ENCODE measurements at regions not wholly inside any gene's neighbourhood (a gene's known extent, or its start where the extent isn't known, plus 50 kb on each side); places are given as distances from the start of the nearest gene placed in this dataset.

- Histone ChIP-seq H3K4me3 (no peak overlapping the region), H3K9me3 (replicated peaks) (no peaks in the 10 kb centered on the region), H3K27me3 (replicated peaks) (no peaks in the 10 kb centered on the region), H3K4me1 (replicated peaks) (no peaks in the 10 kb centered on the region), H3K27ac (no peak overlapping the region), H3K36me3 (no peaks in the 10 kb centered on the region)
- DNase-seq (ENCODE audit: low read depth in 1 of 2, low spot score in 2 of 2) = no peak
Measured at GRCh38 chrX:7218321-7219152, 70.6 kb upstream of the PUDP start.

- Histone ChIP-seq H3K27me3 (replicated peaks) (no peaks in the 10 kb centered on the region), H3K9me3 (replicated peaks) (no peaks in the 10 kb centered on the region), H3K4me3 (no peak overlapping the region), H3K36me3 (no peaks in the 10 kb centered on the region), H3K4me1 (replicated peaks) (no peaks in the 10 kb centered on the region), H3K27ac (no peak overlapping the region)
- no peak for DNase-seq (ENCODE audit: low read depth in 1 of 2, low spot score in 2 of 2)
Measured at GRCh38 chrX:7216981-7217587, 69.1 kb upstream of the PUDP start.

GRCh38 chrX:7215842-7216241 lies 67.9 kb upstream of the PUDP start:
- Histone ChIP-seq H3K36me3 (no peaks in the 10 kb centered on the region), H3K27me3 (replicated peaks) (no peaks in the 10 kb centered on the region), H3K4me1 (replicated peaks) (no peaks in the 10 kb centered on the region), H3K9me3 (replicated peaks) (no peaks in the 10 kb centered on the region), H3K4me3 (no peak overlapping the region), H3K27ac (no peak overlapping the region)
- no peak for DNase-seq (ENCODE audit: low read depth in 1 of 2, low spot score in 2 of 2)

- H3K27me3 ChIP-seq (replicated peaks) = no peaks in the 10 kb centered on the region
- no peaks in the 10 kb centered on the region for H3K36me3 ChIP-seq
- no peak overlapping the region for H3K4me3 ChIP-seq
- H3K9me3 ChIP-seq (replicated peaks) = no peaks in the 10 kb centered on the region
- DNase-seq (ENCODE audit: low read depth in 1 of 2, low spot score in 2 of 2) = no peak
- H3K4me1 ChIP-seq (replicated peaks) = no peaks in the 10 kb centered on the region
- H3K27ac ChIP-seq = no peak overlapping the region
Measured at GRCh38 chrX:7214251-7214650, 66.3 kb upstream of the PUDP start.

GRCh38 chrX:7205037-7205577 lies 57.2 kb upstream of the PUDP start:
- no peaks in the 10 kb centered on the region for H3K36me3 ChIP-seq
- H3K4me3 ChIP-seq = no peak overlapping the region
- no peak for DNase-seq (ENCODE audit: low read depth in 1 of 2, low spot score in 2 of 2)
- H3K4me1 ChIP-seq (replicated peaks) = no peaks in the 10 kb centered on the region
- no peak overlapping the region for H3K27ac ChIP-seq
- H3K9me3 ChIP-seq (replicated peaks) = no peaks in the 10 kb centered on the region
- H3K27me3 ChIP-seq (replicated peaks) = no peaks in the 10 kb centered on the region

- Histone ChIP-seq H3K9me3 (replicated peaks) (no peaks in the 10 kb centered on the region), H3K36me3 (no peaks in the 10 kb centered on the region), H3K4me1 (replicated peaks) (no peaks in the 10 kb centered on the region), H3K27ac (no peak overlapping the region), H3K27me3 (replicated peaks) (no peaks in the 10 kb centered on the region), H3K4me3 (no peak overlapping the region)
- no peak for DNase-seq (ENCODE audit: low read depth in 1 of 2, low spot score in 2 of 2)
Measured at GRCh38 chrX:7204619-7205018, 56.7 kb upstream of the PUDP start.

GRCh38 chrX:7202206-7202605 lies 54.3 kb upstream of the PUDP start:
- no peaks in the 10 kb centered on the region for H3K27me3 ChIP-seq (replicated peaks)
- DNase-seq (ENCODE audit: low read depth in 1 of 2, low spot score in 2 of 2) = no peak
- no peaks in the 10 kb centered on the region for H3K4me1 ChIP-seq (replicated peaks)
- no peak overlapping the region for H3K27ac ChIP-seq
- H3K4me3 ChIP-seq = no peak overlapping the region
- H3K36me3 ChIP-seq = no peaks in the 10 kb centered on the region
- H3K9me3 ChIP-seq (replicated peaks) = no peaks in the 10 kb centered on the region

GRCh38 chrX:7201496-7201895 lies 53.5 kb upstream of the PUDP start:
- Histone ChIP-seq H3K27me3 (replicated peaks) (no peaks in the 10 kb centered on the region), H3K27ac (no peak overlapping the region), H3K36me3 (no peaks in the 10 kb centered on the region), H3K9me3 (replicated peaks) (no peaks in the 10 kb centered on the region), H3K4me1 (replicated peaks) (no peaks in the 10 kb centered on the region), H3K4me3 (no peak overlapping the region)
- no peak for DNase-seq (ENCODE audit: low read depth in 1 of 2, low spot score in 2 of 2)

GRCh38 chrX:7198499-7198898 lies 50.5 kb upstream of the PUDP start:
- Histone ChIP-seq H3K9me3 (replicated peaks) (no peaks in the 10 kb centered on the region), H3K4me1 (replicated peaks) (no peaks in the 10 kb centered on the region), H3K36me3 (no peaks in the 10 kb centered on the region), H3K27ac (no peak overlapping the region), H3K4me3 (no peak overlapping the region), H3K27me3 (replicated peaks) (no peaks in the 10 kb centered on the region)
- DNase-seq (ENCODE audit: low read depth in 1 of 2, low spot score in 2 of 2) = no peak

Data from SJSA1 (cell line).